Lower leg skin (tissue), 3 donors: ENCODE measurements at regions not wholly inside any gene's neighbourhood (a gene's known extent, or its start where the extent isn't known, plus 50 kb on each side); places are given as distances from the start of the nearest gene placed in this dataset.

ENCODE experiments used
- POLR2A ChIP-seq, 2 donors: fragments of 450-650 bp; IDR thresholded peaks; one replicate each; pipeline ENCODE4 v1.6.1; 2016 to 2017; ENCODE audit warnings: antibody characterized with exemption in 2 of 2, mild to moderate bottlenecking in 1 of 2, moderate library complexity in 1 of 2
- TF ChIP-seq, protein P1 (sequence below), 3 donors: fragments of 450-650 bp; IDR thresholded peaks; one replicate each; pipeline ENCODE4 v1.5.1; 2016; ENCODE audit warnings: antibody characterized with exemption in 3 of 3, mild to moderate bottlenecking in 3 of 3, moderate library complexity in 2 of 3

DNA sequence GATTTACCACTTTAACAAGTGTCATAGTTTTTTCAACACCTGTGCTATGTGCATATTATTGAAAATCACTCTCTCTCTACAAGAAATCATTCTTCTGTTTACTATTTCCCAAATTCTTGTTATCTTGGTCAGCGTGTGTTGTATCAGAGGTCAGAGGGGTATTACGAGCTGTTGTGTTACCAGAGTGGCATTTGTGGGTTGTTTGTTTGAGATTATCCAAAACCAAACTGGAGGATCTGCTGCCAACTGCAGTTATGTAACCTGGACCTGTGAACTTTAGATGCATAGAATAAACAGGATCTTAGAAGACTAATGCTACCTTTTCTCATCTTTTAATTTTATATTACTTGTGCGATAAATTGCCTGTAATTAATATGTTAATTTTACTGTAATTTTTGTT lies 1751.4 kb upstream of the SPRY2 start:
- no peak for TF ChIP-seq POLR2A (IDR thresholded peaks at IDR 0.05)
- TF ChIP-seq, protein P1, sequence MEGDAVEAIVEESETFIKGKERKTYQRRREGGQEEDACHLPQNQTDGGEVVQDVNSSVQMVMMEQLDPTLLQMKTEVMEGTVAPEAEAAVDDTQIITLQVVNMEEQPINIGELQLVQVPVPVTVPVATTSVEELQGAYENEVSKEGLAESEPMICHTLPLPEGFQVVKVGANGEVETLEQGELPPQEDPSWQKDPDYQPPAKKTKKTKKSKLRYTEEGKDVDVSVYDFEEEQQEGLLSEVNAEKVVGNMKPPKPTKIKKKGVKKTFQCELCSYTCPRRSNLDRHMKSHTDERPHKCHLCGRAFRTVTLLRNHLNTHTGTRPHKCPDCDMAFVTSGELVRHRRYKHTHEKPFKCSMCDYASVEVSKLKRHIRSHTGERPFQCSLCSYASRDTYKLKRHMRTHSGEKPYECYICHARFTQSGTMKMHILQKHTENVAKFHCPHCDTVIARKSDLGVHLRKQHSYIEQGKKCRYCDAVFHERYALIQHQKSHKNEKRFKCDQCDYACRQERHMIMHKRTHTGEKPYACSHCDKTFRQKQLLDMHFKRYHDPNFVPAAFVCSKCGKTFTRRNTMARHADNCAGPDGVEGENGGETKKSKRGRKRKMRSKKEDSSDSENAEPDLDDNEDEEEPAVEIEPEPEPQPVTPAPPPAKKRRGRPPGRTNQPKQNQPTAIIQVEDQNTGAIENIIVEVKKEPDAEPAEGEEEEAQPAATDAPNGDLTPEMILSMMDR (IDR thresholded peaks at IDR 0.05), result no peak
